ENCODE measurements at regions not wholly inside any gene's neighbourhood (a gene's known extent, or its start where the extent isn't known, plus 50 kb on each side); places are given as distances from the start of the nearest gene placed in this dataset.

DNA sequence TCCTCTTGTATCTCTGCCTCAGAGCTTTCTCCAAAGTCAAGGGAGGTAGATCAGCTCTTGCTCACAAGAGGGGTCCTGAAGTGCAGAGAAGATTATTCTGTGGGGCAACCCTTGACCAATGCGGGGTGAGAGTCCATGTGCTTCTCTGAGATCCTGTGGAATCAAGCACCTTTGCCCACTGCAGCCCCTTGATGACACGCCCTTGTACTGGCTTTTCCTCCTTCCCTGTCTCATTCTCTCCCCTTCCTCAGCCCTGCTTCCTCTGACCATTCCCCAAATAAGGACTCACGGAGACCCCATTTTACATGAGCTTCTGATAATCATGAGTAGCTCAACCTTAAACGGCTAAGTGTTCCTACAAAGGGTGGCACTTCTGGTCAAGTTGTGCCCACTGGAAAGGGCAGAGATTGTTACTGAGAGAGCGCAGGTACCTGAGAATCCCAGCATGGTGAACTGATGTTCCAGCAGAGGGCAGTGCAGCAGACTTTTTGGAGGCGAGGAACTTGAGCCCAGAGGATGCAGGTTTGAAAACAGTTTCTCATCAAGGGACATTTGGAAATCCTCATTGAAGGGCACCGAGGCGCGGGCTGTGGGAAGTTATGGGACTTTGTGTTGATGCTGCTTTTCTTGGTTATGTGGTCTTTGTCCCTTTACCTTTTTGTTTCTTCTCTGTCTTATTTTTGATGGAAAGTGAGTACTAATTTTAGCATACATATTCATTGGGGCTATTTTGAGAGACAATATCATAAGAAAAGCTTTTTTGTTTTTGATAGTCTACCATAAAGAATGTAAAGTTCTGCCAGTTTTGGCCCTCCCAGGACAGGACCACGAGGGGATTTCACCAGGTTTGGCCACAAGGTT, 201.3 kb downstream of the RBM46 start:
- TF ChIP-seq, protein P1, sequence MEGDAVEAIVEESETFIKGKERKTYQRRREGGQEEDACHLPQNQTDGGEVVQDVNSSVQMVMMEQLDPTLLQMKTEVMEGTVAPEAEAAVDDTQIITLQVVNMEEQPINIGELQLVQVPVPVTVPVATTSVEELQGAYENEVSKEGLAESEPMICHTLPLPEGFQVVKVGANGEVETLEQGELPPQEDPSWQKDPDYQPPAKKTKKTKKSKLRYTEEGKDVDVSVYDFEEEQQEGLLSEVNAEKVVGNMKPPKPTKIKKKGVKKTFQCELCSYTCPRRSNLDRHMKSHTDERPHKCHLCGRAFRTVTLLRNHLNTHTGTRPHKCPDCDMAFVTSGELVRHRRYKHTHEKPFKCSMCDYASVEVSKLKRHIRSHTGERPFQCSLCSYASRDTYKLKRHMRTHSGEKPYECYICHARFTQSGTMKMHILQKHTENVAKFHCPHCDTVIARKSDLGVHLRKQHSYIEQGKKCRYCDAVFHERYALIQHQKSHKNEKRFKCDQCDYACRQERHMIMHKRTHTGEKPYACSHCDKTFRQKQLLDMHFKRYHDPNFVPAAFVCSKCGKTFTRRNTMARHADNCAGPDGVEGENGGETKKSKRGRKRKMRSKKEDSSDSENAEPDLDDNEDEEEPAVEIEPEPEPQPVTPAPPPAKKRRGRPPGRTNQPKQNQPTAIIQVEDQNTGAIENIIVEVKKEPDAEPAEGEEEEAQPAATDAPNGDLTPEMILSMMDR (IDR thresholded peaks at IDR 0.05), result peak; percentile 72
- no peak for DNase-seq
- H3K36me3 Mint-ChIP-seq (ENCODE audit: low read depth), result peaks cover 6% of the 10 kb centered on the region
- H3K27me3 Mint-ChIP-seq (ENCODE audit: insufficient read depth), result no peaks in the 10 kb centered on the region
- H3K9me3 Mint-ChIP-seq, result peaks cover 25% of the 10 kb centered on the region
- no peaks in the 10 kb centered on the region for H3K4me1 Mint-ChIP-seq (ENCODE audit: low read depth)
- H3K4me3 Mint-ChIP-seq, result no peak overlapping the region
- H3K27ac Mint-ChIP-seq, result no peak overlapping the region

DNA sequence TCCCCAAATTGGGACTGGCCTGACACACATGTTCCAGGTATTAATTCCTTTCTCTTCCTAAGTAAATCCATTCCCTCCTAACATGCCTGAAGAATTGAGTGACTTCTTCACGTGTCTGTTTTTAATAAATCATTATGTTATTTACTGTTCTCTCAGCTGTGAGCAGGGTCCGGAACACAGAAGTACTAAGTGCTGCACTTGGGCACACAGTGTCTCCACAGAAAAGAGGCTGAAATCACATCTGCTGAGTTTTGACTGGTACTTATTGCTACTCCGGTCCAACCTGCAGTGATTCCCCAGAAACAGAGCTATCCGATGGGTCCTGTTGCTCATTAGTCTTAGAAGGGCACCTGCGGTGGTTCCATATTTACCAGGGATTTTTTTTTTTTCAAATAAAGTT, 202.6 kb downstream of the RBM46 start:
- no peak overlapping the region for H3K27ac Mint-ChIP-seq
- no peaks in the 10 kb centered on the region for H3K4me1 Mint-ChIP-seq (ENCODE audit: low read depth)
- TF ChIP-seq, protein P1 (IDR thresholded peaks at IDR 0.05), result no peak
- H3K4me3 Mint-ChIP-seq, result no peak overlapping the region
- H3K36me3 Mint-ChIP-seq (ENCODE audit: low read depth), result peaks cover 6% of the 10 kb centered on the region; the same call in 1 of the 2 replicates
- H3K27me3 Mint-ChIP-seq (ENCODE audit: insufficient read depth), result no peaks in the 10 kb centered on the region
- H3K9me3 Mint-ChIP-seq, result peaks cover 33% of the 10 kb centered on the region
- no peak for DNase-seq

DNA sequence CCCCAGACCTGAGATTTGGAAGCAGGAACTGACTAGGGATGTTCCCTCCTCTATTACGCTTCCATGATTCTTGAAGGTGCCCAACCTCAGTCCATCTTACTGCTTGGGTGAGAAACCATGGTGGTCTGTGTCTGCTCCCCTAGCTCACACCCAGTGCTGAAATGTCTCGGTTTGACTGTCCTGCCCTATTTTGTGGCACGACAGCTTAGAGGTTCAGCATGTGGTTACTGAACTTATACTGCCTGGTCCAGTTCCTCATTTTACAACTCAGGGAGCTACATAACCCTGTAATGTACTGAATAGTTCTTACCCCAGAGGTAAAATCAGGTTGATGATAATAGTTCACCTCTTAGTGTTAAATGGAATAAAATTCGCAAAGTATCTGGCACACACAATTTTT, 203.1 kb downstream of the RBM46 start:
- no peak for DNase-seq
- Mint-ChIP-seq H3K27ac (no peak overlapping the region), H3K36me3 (ENCODE audit: low read depth) (peaks cover 6% of the 10 kb centered on the region; the same call in 1 of the 2 replicates), H3K4me1 (ENCODE audit: low read depth) (no peaks in the 10 kb centered on the region), H3K9me3 (peaks cover 37% of the 10 kb centered on the region), H3K27me3 (ENCODE audit: insufficient read depth) (no peaks in the 10 kb centered on the region), H3K4me3 (no peak overlapping the region)
- TF ChIP-seq, protein P1 (IDR thresholded peaks at IDR 0.05), result no peak

DNA sequence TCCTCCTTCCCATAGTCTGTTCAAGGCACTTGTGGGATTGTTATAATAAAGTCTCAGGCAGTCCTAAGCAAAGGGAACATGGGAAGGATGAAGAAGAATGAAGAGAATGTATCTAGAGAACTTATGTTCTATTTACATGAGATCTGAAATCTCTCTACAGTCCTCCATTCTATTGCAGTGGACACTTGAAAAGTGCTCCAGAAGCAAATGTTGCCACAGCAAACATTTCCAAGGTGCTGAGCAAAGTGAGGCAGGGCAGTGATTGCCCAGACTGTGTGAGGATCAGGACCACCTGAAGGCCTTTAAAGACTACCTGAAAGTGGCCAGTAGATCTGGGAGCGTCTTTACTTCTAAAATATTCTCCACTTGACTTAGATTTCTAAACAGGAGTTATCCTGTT, 203.5 kb downstream of the RBM46 start:
- Mint-ChIP-seq H3K4me3 (no peak overlapping the region), H3K4me1 (ENCODE audit: low read depth) (no peaks in the 10 kb centered on the region), H3K27ac (no peak overlapping the region), H3K9me3 (peaks cover 40% of the 10 kb centered on the region), H3K36me3 (ENCODE audit: low read depth) (peaks cover 6% of the 10 kb centered on the region; the same call in 1 of the 2 replicates), H3K27me3 (ENCODE audit: insufficient read depth) (no peaks in the 10 kb centered on the region)
- DNase-seq, result no peak
- TF ChIP-seq, protein P1 (IDR thresholded peaks at IDR 0.05), result no peak

DNA sequence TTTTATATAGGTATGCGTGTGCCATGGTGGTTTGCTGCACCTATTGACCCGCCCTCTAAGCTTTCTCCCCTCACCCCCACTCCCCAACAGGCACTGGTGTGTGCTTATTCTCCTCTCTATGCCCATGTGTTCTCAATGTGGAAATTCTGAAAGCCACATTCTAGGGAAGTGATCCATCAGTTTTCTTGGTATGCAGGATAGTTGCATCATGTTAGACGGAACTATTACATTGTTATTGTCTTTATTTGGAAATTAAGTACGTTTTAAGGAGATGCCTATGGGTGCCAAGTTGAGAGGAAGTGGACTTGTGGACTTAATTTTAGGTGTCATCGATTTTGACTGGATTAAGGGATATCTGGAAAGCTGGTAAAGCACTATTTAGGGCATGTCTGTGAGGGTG, 204.6 kb downstream of the RBM46 start:
- H3K9me3 Mint-ChIP-seq, result peaks cover 33% of the 10 kb centered on the region
- H3K27me3 Mint-ChIP-seq (ENCODE audit: insufficient read depth), result no peaks in the 10 kb centered on the region
- DNase-seq, result no peak

More for the DNA sequence above, 204.6 kb downstream of the RBM46 start:
- TF ChIP-seq, protein P1 (IDR thresholded peaks at IDR 0.05), result no peak
- Mint-ChIP-seq H3K4me3 (no peak overlapping the region), H3K4me1 (ENCODE audit: low read depth) (no peaks in the 10 kb centered on the region), H3K27ac (no peak overlapping the region), H3K36me3 (ENCODE audit: low read depth) (peaks cover 6% of the 10 kb centered on the region; the same call in 1 of the 2 replicates)

Data from HFFc6 (cell line).